CD4-positive, alpha-beta T cell treated with Interleukin-4 for 4 hours (primary cell): ENCODE measurements at regions not wholly inside any gene's neighbourhood (a gene's known extent, or its start where the extent isn't known, plus 50 kb on each side); places are given as distances from the start of the nearest gene placed in this dataset.

Source experiments
- DNase-seq: peaks from one replicate; pipeline ENCODE4 v3.0.0-alpha.2; 2020

- DNase-seq, result no peak
Observed at GRCh38 chr3:21801631-21802030, 50.6 kb upstream of the ZNF385D start.

GRCh38 chr3:21803604-21804003 is 52.6 kb upstream of the ZNF385D start:
- no peak for DNase-seq

- DNase-seq, result no peak
Observed at GRCh38 chr3:21804330-21804729, 53.3 kb upstream of the ZNF385D start.

- no peak for DNase-seq
Observed at GRCh38 chr3:21806733-21807132, 55.7 kb upstream of the ZNF385D start.

- DNase-seq, result no peak
Observed at GRCh38 chr3:21825684-21826083, 74.7 kb upstream of the ZNF385D start.

GRCh38 chr3:21826416-21826815 is 75.4 kb upstream of the ZNF385D start:
- no peak for DNase-seq

- DNase-seq, result no peak
Observed at GRCh38 chr3:21830541-21830940, 79.5 kb upstream of the ZNF385D start.

GRCh38 chr3:21835264-21835663 is 84.3 kb upstream of the ZNF385D start:
- DNase-seq, result no peak

- no peak for DNase-seq
Observed at GRCh38 chr3:21836227-21836626, 85.2 kb upstream of the ZNF385D start.

GRCh38 chr3:21839176-21839575 is 88.2 kb upstream of the ZNF385D start:
- no peak for DNase-seq

GRCh38 chr3:21839592-21839991 is 88.6 kb upstream of the ZNF385D start:
- DNase-seq, result no peak

- no peak for DNase-seq
Observed at GRCh38 chr3:21847005-21847404, 96.0 kb upstream of the ZNF385D start.

- no peak for DNase-seq
Observed at GRCh38 chr3:21859124-21860081, 108.4 kb upstream of the ZNF385D start.

GRCh38 chr3:21860082-21860475 is 109.1 kb upstream of the ZNF385D start:
- no peak for DNase-seq

- DNase-seq, result no peak
Observed at GRCh38 chr3:21860657-21861056, 109.6 kb upstream of the ZNF385D start.

- no peak for DNase-seq
Observed at GRCh38 chr3:21876782-21877181, 125.8 kb upstream of the ZNF385D start.

- no peak for DNase-seq
Observed at GRCh38 chr3:21877214-21877754, 126.3 kb upstream of the ZNF385D start.

GRCh38 chr3:21879184-21879886 is 128.3 kb upstream of the ZNF385D start:
- no peak for DNase-seq

- no peak for DNase-seq
Observed at GRCh38 chr3:21888656-21889055, 137.6 kb upstream of the ZNF385D start.

GRCh38 chr3:21889166-21889565 is 138.2 kb upstream of the ZNF385D start:
- no peak for DNase-seq

GRCh38 chr3:21892104-21892503 is 141.1 kb upstream of the ZNF385D start:
- no peak for DNase-seq

GRCh38 chr3:21893242-21893641 is 142.2 kb upstream of the ZNF385D start:
- DNase-seq, result no peak

- DNase-seq, result no peak
Observed at GRCh38 chr3:21894459-21895340, 143.7 kb upstream of the ZNF385D start.
